ENCODE measurements at regions not wholly inside any gene's neighbourhood (a gene's known extent, or its start where the extent isn't known, plus 50 kb on each side); places are given as distances from the start of the nearest gene placed in this dataset.

GRCh38 chr4:133776961-133777360 lies 424.6 kb downstream of the PABPC4L start:
- TF ChIP-seq YY1 (IDR thresholded peaks at IDR 0.05) (no peak), REST (IDR thresholded peaks at IDR 0.05) (no peak), ZBTB33 (IDR thresholded peaks at IDR 0.05) (no peak), MAX (IDR thresholded peaks at IDR 0.05) (no peak), CTCF (IDR thresholded peaks at IDR 0.05; ENCODE audit: low read depth, low read length, missing input control) (no peak), RAD21 (IDR thresholded peaks at IDR 0.05) (no peak), TAF1 (conservative IDR thresholded peaks at IDR 0.05) (no peak), GABPA (IDR thresholded peaks at IDR 0.05 in 1 of 2, conservative IDR thresholded peaks at IDR 0.05 in 1 of 2) (no peak), EGR1 (IDR thresholded peaks at IDR 0.05; ENCODE audit: low read depth in 2 of 2) (no peak), HNF4G (IDR thresholded peaks at IDR 0.05) (no peak), HNF4A (conservative IDR thresholded peaks at IDR 0.05) (no peak), NR2F2 (IDR thresholded peaks at IDR 0.05) (no peak), SP1 (IDR thresholded peaks at IDR 0.05) (no peak), FOXA2 (IDR thresholded peaks at IDR 0.05) (no peak), RXRA (IDR thresholded peaks at IDR 0.05) (no peak), ATF3 (IDR thresholded peaks at IDR 0.05) (no peak), JUND (IDR thresholded peaks at IDR 0.05) (no peak), FOXA1 (IDR thresholded peaks at IDR 0.05) (no peak)
- Histone ChIP-seq H3K27ac (ENCODE audit: low read depth in 1 of 2, low read length in 2 of 2) (no peak overlapping the region), H3K9me3 (ENCODE audit: control insufficient read depth in 4 of 4, low read length in 3 of 4) (no peaks in the 10 kb centered on the region), H3K36me3 (ENCODE audit: control insufficient read depth in 4 of 4, insufficient read depth in 3 of 4, low read depth in 1 of 4, low read length in 3 of 4) (no peaks in the 10 kb centered on the region), H3K4me3 (ENCODE audit: low read depth in 1 of 3, low read length in 3 of 3) (no peak overlapping the region), H3K27me3 (ENCODE audit: control insufficient read depth in 4 of 4, insufficient read depth in 4 of 4, low read length in 3 of 4) (no peaks in the 10 kb centered on the region), H3K4me1 (ENCODE audit: control insufficient read depth in 4 of 4, insufficient read depth in 4 of 4, low read length in 3 of 4) (no peaks in the 10 kb centered on the region), H3K9ac (ENCODE audit: low read depth in 1 of 2, low read length in 2 of 2) (no peak overlapping the region)
- no peak for DNase-seq (ENCODE audit: low spot score)
- 76% methylated on average over 4 of the region's 4 CpGs for WGBS
